Glutamatergic neuron (in vitro differentiated cells): ENCODE measurements at regions not wholly inside any gene's neighbourhood (a gene's known extent, or its start where the extent isn't known, plus 50 kb on each side); places are given as distances from the start of the nearest gene placed in this dataset.

ENCODE experiments used
- DNase-seq: peaks from one replicate; pipeline ENCODE4 v3.0.0; 2022
- H3K27ac Mint-ChIP-seq: one replicate; pipeline ENCODE4 v1.8.0; 2020; ENCODE audit warnings: mild to moderate bottlenecking, mixed read lengths, inconsistent platforms; ENCODE audit not compliant: unreplicated experiment
- H3K27me3 Mint-ChIP-seq: one replicate; pipeline ENCODE4 v1.8.0; 2020; ENCODE audit warnings: mild to moderate bottlenecking, moderate library complexity, mixed read lengths, inconsistent platforms; ENCODE audit not compliant: unreplicated experiment
- H3K36me3 Mint-ChIP-seq: one replicate; pipeline ENCODE4 v1.8.0; 2020; ENCODE audit warnings: mild to moderate bottlenecking, mixed read lengths, inconsistent platforms; ENCODE audit not compliant: unreplicated experiment
- H3K4me1 Mint-ChIP-seq: one replicate; pipeline ENCODE4 v1.8.0; 2020; ENCODE audit warnings: mild to moderate bottlenecking, low read depth, mixed read lengths, inconsistent platforms; ENCODE audit not compliant: unreplicated experiment
- H3K4me3 Mint-ChIP-seq: one replicate; pipeline ENCODE4 v1.8.0; 2020; ENCODE audit warnings: mild to moderate bottlenecking, mixed read lengths, inconsistent platforms; ENCODE audit not compliant: unreplicated experiment
- H3K9me3 Mint-ChIP-seq: one replicate; pipeline ENCODE4 v1.8.0; 2020; ENCODE audit warnings: mild to moderate bottlenecking, moderate library complexity, mixed read lengths, inconsistent platforms; ENCODE audit not compliant: unreplicated experiment
- CTCF ChIP-seq: fragments of 200-600 bp; sonication (generic); IDR thresholded peaks from one replicate; pipeline ENCODE4 v1.5.0; 2021; ENCODE audit not compliant: partially characterized antibody, unreplicated experiment

- peaks cover 3% of the 10 kb centered on the region for H3K4me1 Mint-ChIP-seq
- H3K4me3 Mint-ChIP-seq: no peak overlapping the region
- peaks cover 4% of the 10 kb centered on the region for H3K9me3 Mint-ChIP-seq
- H3K27me3 Mint-ChIP-seq: peaks cover 2% of the 10 kb centered on the region
- no peak for DNase-seq
- TF ChIP-seq CTCF: no peak
- H3K27ac Mint-ChIP-seq: no peak overlapping the region
- peaks cover 7% of the 10 kb centered on the region for H3K36me3 Mint-ChIP-seq
These were observed 131.4 kb upstream of the OTOS start for GRCh38 chr2:240271716-240272341.

GRCh38 chr2:240275386-240275785 lies 134.9 kb upstream of the OTOS start:
- H3K36me3 Mint-ChIP-seq: peaks cover 13% of the 10 kb centered on the region
- TF ChIP-seq CTCF: no peak
- no peak overlapping the region for H3K27ac Mint-ChIP-seq
- peaks cover 2% of the 10 kb centered on the region for H3K27me3 Mint-ChIP-seq
- no peak for DNase-seq
- H3K4me1 Mint-ChIP-seq: no peaks in the 10 kb centered on the region
- H3K9me3 Mint-ChIP-seq: no peaks in the 10 kb centered on the region
- H3K4me3 Mint-ChIP-seq: no peak overlapping the region

GRCh38 chr2:240277073-240277806 lies 136.8 kb upstream of the OTOS start:
- Mint-ChIP-seq H3K27ac (no peak overlapping the region), H3K9me3 (no peaks in the 10 kb centered on the region), H3K4me3 (no peak overlapping the region), H3K36me3 (peaks cover 8% of the 10 kb centered on the region), H3K27me3 (peaks cover 2% of the 10 kb centered on the region), H3K4me1 (no peaks in the 10 kb centered on the region)
- no peak for TF ChIP-seq CTCF
- no peak for DNase-seq

- no peak overlapping the region for H3K4me3 Mint-ChIP-seq
These were observed 137.5 kb upstream of the OTOS start for GRCh38 chr2:240277807-240278522.

More at GRCh38 chr2:240277807-240278522, 137.5 kb upstream of the OTOS start:
- peaks cover under 1% of the 10 kb centered on the region for H3K9me3 Mint-ChIP-seq
- DNase-seq: no peak
- peaks cover 2% of the 10 kb centered on the region for H3K27me3 Mint-ChIP-seq
- H3K27ac Mint-ChIP-seq: no peak overlapping the region
- no peak for TF ChIP-seq CTCF
- no peaks in the 10 kb centered on the region for H3K4me1 Mint-ChIP-seq
- peaks cover 6% of the 10 kb centered on the region for H3K36me3 Mint-ChIP-seq
